ENCODE measurements at regions not wholly inside any gene's neighbourhood (a gene's known extent, or its start where the extent isn't known, plus 50 kb on each side); places are given as distances from the start of the nearest gene placed in this dataset.
"Not testable (repeated sequence)": the region's sequence is repeated elsewhere in the genome, so short reads cannot be mapped to it uniquely, and the experiment has no call there.

GRCh38 chr3:24545887-24546286, 51.2 kb upstream of the THRB start:
- DNase-seq (ENCODE audit: low spot score), result no peak

- peak; percentile 42 for DNase-seq (ENCODE audit: low spot score)
Measured at GRCh38 chr3:24548278-24548677, 53.6 kb upstream of the THRB start.

GRCh38 chr3:24550588-24550987, 55.9 kb upstream of the THRB start:
- DNase-seq (ENCODE audit: low spot score), result peak; percentile 52

GRCh38 chr3:24551626-24552025, 57.0 kb upstream of the THRB start:
- no peak for DNase-seq (ENCODE audit: low spot score)

- DNase-seq (ENCODE audit: low spot score), result peak; percentile 38
Measured at GRCh38 chr3:24562895-24563294, 68.2 kb upstream of the THRB start.

GRCh38 chr3:24565053-24565452, 70.4 kb upstream of the THRB start:
- no peak for DNase-seq (ENCODE audit: low spot score)

GRCh38 chr3:24565656-24566055, 71.0 kb upstream of the THRB start:
- DNase-seq (ENCODE audit: low spot score), result no peak

GRCh38 chr3:24566927-24567326, 72.3 kb upstream of the THRB start:
- DNase-seq (ENCODE audit: low spot score), result no peak

GRCh38 chr3:24572409-24572808, 77.8 kb upstream of the THRB start:
- DNase-seq (ENCODE audit: low spot score), result not testable (repeated sequence)

GRCh38 chr3:24573576-24573975, 78.9 kb upstream of the THRB start:
- DNase-seq (ENCODE audit: low spot score), result no peak

GRCh38 chr3:24578324-24578723, 83.7 kb upstream of the THRB start:
- no peak for DNase-seq (ENCODE audit: low spot score)

GRCh38 chr3:24578951-24579421, 84.3 kb upstream of the THRB start:
- no peak for DNase-seq (ENCODE audit: low spot score)

GRCh38 chr3:24582431-24583403, 88.1 kb upstream of the THRB start:
- DNase-seq (ENCODE audit: low spot score), result no peak

GRCh38 chr3:24586920-24587319, 92.3 kb upstream of the THRB start:
- DNase-seq (ENCODE audit: low spot score), result no peak

- peak; percentile 40 for DNase-seq (ENCODE audit: low spot score)
Measured at GRCh38 chr3:24588629-24589512, 94.2 kb upstream of the THRB start.

GRCh38 chr3:24589513-24589851, 94.8 kb upstream of the THRB start:
- no peak for DNase-seq (ENCODE audit: low spot score)

GRCh38 chr3:24589931-24590880, 95.6 kb upstream of the THRB start:
- no peak for DNase-seq (ENCODE audit: low spot score)

- DNase-seq (ENCODE audit: low spot score), result no peak
Measured at GRCh38 chr3:24591191-24591590, 96.5 kb upstream of the THRB start.

- DNase-seq (ENCODE audit: low spot score), result peak; percentile 88
Measured at GRCh38 chr3:24591661-24592555, 97.3 kb upstream of the THRB start.

- DNase-seq (ENCODE audit: low spot score), result no peak
Measured at GRCh38 chr3:24594161-24594560, 99.5 kb upstream of the THRB start.

- DNase-seq (ENCODE audit: low spot score), result peak; percentile 79
Measured at GRCh38 chr3:24595796-24596195, 101.1 kb upstream of the THRB start.
